ENCODE measurements at regions not wholly inside any gene's neighbourhood (a gene's known extent, or its start where the extent isn't known, plus 50 kb on each side); places are given as distances from the start of the nearest gene placed in this dataset.
A peak's percentile ranks its signal among the peaks of the same experiment; 100 is the strongest.
"Not testable (repeated sequence)": the region's sequence is repeated elsewhere in the genome, so short reads cannot be mapped to it uniquely, and the experiment has no call there.

GRCh38 chr14:52146504-52146903 lies 77.6 kb upstream of the NID2 start:
- H3K27ac Mint-ChIP-seq, result no peak overlapping the region
- H3K4me1 Mint-ChIP-seq, result no peaks in the 10 kb centered on the region
- peaks cover 27% of the 10 kb centered on the region for H3K27me3 Mint-ChIP-seq
- H3K36me3 Mint-ChIP-seq, result no peaks in the 10 kb centered on the region
- no peak overlapping the region for H3K4me3 Mint-ChIP-seq
- H3K9me3 Mint-ChIP-seq, result peaks cover 2% of the 10 kb centered on the region
- ATAC-seq, result no peak

GRCh38 chr14:52144099-52144498 lies 75.2 kb upstream of the NID2 start:
- not testable (repeated sequence) for ATAC-seq, H3K4me3 Mint-ChIP-seq, H3K4me1 Mint-ChIP-seq, H3K27me3 Mint-ChIP-seq, H3K9me3 Mint-ChIP-seq, H3K27ac Mint-ChIP-seq, H3K36me3 Mint-ChIP-seq

GRCh38 chr14:52142504-52142903 lies 73.6 kb upstream of the NID2 start:
- no peak for ATAC-seq
- Mint-ChIP-seq H3K36me3 (no peaks in the 10 kb centered on the region), H3K27ac (no peak overlapping the region), H3K4me3 (no peak overlapping the region), H3K9me3 (peaks cover 6% of the 10 kb centered on the region), H3K27me3 (no peaks in the 10 kb centered on the region), H3K4me1 (no peaks in the 10 kb centered on the region)

- peaks cover 10% of the 10 kb centered on the region for H3K9me3 Mint-ChIP-seq
- peaks cover 5% of the 10 kb centered on the region for H3K36me3 Mint-ChIP-seq
- H3K27ac Mint-ChIP-seq, result no peak overlapping the region
- H3K27me3 Mint-ChIP-seq, result peaks cover 22% of the 10 kb centered on the region
- peak; percentile 50 for ATAC-seq
- H3K4me1 Mint-ChIP-seq, result no peaks in the 10 kb centered on the region
- no peak overlapping the region for H3K4me3 Mint-ChIP-seq
These were observed 62.9 kb upstream of the NID2 start for GRCh38 chr14:52131640-52132320.

GRCh38 chr14:52129721-52130120 lies 60.9 kb upstream of the NID2 start:
- Mint-ChIP-seq H3K4me3 (no peak overlapping the region), H3K9me3 (no peaks in the 10 kb centered on the region), H3K36me3 (no peaks in the 10 kb centered on the region), H3K27ac (no peak overlapping the region), H3K27me3 (peaks cover 39% of the 10 kb centered on the region), H3K4me1 (peaks cover 16% of the 10 kb centered on the region)
- no peak for ATAC-seq

- Mint-ChIP-seq H3K9me3 (no peaks in the 10 kb centered on the region), H3K4me1 (peaks cover 16% of the 10 kb centered on the region), H3K27me3 (peaks cover 29% of the 10 kb centered on the region), H3K36me3 (no peaks in the 10 kb centered on the region), H3K27ac (no peak overlapping the region), H3K4me3 (no peak overlapping the region)
- ATAC-seq, result no peak
These were observed 57.0 kb upstream of the NID2 start for GRCh38 chr14:52125885-52126284.

GRCh38 chr14:52124791-52125684 lies 56.2 kb upstream of the NID2 start:
- Mint-ChIP-seq H3K36me3 (no peaks in the 10 kb centered on the region), H3K4me3 (no peak overlapping the region), H3K9me3 (no peaks in the 10 kb centered on the region), H3K4me1 (peaks cover 16% of the 10 kb centered on the region), H3K27ac (no peak overlapping the region), H3K27me3 (peaks cover 29% of the 10 kb centered on the region)
- no peak for ATAC-seq

GRCh38 chr14:52122163-52122562 lies 53.3 kb upstream of the NID2 start:
- H3K9me3 Mint-ChIP-seq, H3K27ac Mint-ChIP-seq, ATAC-seq, H3K4me3 Mint-ChIP-seq, H3K36me3 Mint-ChIP-seq: not testable (repeated sequence)
- Mint-ChIP-seq H3K4me1 (peaks cover 16% of the 10 kb centered on the region), H3K27me3 (peaks cover 31% of the 10 kb centered on the region)

GRCh38 chr14:52121441-52121840 lies 52.6 kb upstream of the NID2 start:
- Mint-ChIP-seq H3K9me3 (no peaks in the 10 kb centered on the region), H3K36me3 (no peaks in the 10 kb centered on the region)

GRCh38 chr14:52119030-52119429 lies 50.2 kb upstream of the NID2 start:
- H3K27ac Mint-ChIP-seq, result no peak overlapping the region
- H3K4me1 Mint-ChIP-seq, result no peaks in the 10 kb centered on the region
- H3K4me3 Mint-ChIP-seq, result no peak overlapping the region
- no peaks in the 10 kb centered on the region for H3K9me3 Mint-ChIP-seq
- H3K27me3 Mint-ChIP-seq, result peaks cover 9% of the 10 kb centered on the region
- no peaks in the 10 kb centered on the region for H3K36me3 Mint-ChIP-seq
- no peak for ATAC-seq

More at GRCh38 chr14:52121441-52121840, 52.6 kb upstream of the NID2 start:
- H3K4me3 Mint-ChIP-seq, result no peak overlapping the region
- H3K4me1 Mint-ChIP-seq, result peaks cover 16% of the 10 kb centered on the region
- H3K27me3 Mint-ChIP-seq, result peaks cover 26% of the 10 kb centered on the region
- no peak overlapping the region for H3K27ac Mint-ChIP-seq
- ATAC-seq, result no peak
